NCI-H2196 treated with DMSO at 0.1 percent for 48 hours (cell line): ENCODE measurements at regions not wholly inside any gene's neighbourhood (a gene's known extent, or its start where the extent isn't known, plus 50 kb on each side); places are given as distances from the start of the nearest gene placed in this dataset.
"Not testable (repeated sequence)": the region's sequence is repeated elsewhere in the genome, so short reads cannot be mapped to it uniquely, and the experiment has no call there.

Experiments used
- DNase-seq: peaks from one replicate; lab custom pipeline; 2025; ENCODE audit not compliant: unreplicated experiment; lab: John Stamatoyannopoulos, UW

DNA sequence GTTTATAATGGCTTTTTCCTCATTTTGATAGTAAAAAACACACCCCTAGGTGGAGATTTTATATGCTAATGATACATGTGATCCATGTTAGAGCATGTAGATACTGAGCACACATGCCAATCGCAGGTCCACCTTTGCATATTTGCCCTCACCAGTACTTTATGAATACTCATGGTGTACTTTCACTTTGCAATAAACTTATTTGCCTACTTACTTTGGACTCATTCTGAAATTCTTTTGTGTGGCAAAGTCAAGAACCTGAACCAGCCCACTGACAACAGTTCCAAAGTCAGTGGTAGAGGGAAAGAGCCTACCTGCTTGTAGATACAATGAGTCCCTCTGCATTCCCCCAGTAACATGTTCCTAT lies 58.5 kb upstream of the DHRS4 start:
- no peak for DNase-seq

- no peak for DNase-seq
Measured at GRCh38 chr14:23895480-23895879, 58.1 kb upstream of the DHRS4 start.

DNA sequence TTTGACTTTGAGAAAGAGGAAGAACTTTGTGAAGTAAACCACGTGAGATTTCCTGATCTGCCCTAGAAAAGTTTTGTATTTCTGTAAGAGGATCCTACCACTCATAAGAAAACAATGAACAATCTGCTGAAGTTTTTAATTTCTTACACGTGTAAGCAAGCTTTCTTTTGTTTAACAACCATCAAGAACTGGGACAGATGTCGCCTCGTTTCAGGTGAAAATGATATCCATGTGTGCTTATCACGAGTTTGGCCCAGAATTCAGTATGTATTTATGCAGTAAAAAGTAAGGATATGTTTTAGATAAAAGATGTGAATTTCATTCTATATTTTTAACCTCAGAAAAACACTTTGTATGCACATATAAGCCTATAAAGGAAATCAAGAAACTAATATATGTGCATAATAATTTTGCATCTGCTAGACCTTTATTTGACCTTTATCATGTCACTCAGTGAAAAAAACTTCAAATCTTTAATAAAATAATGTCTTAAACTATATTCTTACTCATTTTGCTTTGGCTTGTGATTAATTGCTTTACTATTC lies 56.9 kb upstream of the DHRS4 start:
- DNase-seq, result no peak

GRCh38 chr14:23897291-23897690 lies 56.3 kb upstream of the DHRS4 start:
- not testable (repeated sequence) for DNase-seq

DNA sequence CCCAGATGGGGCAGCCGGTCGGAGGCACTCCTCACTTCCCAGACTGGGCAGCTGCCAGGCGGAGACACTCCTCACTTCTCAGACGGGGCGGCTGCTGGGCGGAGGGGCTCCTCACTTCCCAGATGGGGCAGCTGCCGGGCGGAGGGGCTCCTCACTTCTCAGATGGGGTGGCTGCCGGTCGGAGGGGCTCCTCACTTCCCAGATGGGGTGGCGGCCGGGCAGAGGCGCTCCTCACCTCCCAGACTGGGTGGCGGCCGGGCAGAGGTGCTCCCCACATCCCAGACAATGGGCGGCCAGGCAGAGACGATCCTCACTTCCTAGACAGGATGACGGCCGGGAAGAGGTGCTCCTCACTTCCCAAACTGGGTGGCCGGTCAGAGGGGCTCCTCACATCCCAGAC lies 55.2 kb upstream of the DHRS4 start:
- DNase-seq, result not testable (repeated sequence)

DNA sequence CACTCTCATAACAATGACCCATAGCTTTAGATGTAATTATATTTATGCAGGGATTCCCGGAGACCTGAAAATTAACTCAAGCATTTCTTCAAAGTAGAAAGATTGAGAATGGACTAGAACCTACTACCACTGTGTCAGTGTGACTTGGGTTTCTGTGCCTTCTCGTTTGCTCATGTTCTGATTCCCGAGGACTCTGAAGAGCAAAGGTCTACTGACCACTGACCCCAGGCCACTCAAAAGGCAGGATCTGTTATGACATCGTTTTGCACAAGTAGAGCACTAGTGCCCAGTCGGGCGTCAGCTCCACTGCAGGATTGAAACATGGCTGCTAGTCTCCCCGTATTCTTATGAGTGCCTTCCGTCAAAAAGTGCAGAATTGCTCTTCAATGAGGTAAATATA lies 53.8 kb upstream of the DHRS4 start:
- DNase-seq, result no peak

GRCh38 chr14:23903442-23903841 lies 50.1 kb upstream of the DHRS4 start:
- no peak for DNase-seq
